GM12878 (cell line): ENCODE measurements at regions not wholly inside any gene's neighbourhood (a gene's known extent, or its start where the extent isn't known, plus 50 kb on each side); places are given as distances from the start of the nearest gene placed in this dataset.

Source experiments
- ATAC-seq: fragments of 200-7000 bp; cut with Tn5 transposase; 3 replicates; pipeline ENCODE4 v1.9.1; 2020; ENCODE audit warnings: mild to moderate bottlenecking, moderate library complexity
- BruUV-seq: library from RNA; stranded (reverse); fragments of 400-500 nt; replicated peaks from 2 replicates; lab custom pipeline; 2021; lab: Mats Ljungman, UMichigan
- CTCF ChIA-PET: fragments of 300-600 bp; sonication (Branson Sonifier 250); formaldehyde crosslinking; extraction: SDS; loops from one replicate; lab custom pipeline; 2021; ENCODE audit warnings: inconsistent platforms; lab: Yijun Ruan, JAX
- POLR2A ChIA-PET: fragments of 350-600 bp; formaldehyde crosslinking; extraction: SDS; loops from one replicate; lab custom pipeline; 2021; ENCODE audit warnings: inconsistent platforms; lab: Charles Lee
- RAD21 ChIA-PET: fragments of 300-600 bp; sonication (Branson Sonifier 250); formaldehyde crosslinking; loops from one replicate; lab custom pipeline; 2023; ENCODE audit warnings: antibody characterized with exemption; ENCODE audit not compliant: unreplicated experiment; lab: Charles Lee
- SMC1A ChIA-PET: fragments of 300-600 bp; sonication (Branson Sonifier 250); formaldehyde crosslinking; loops from one replicate; lab custom pipeline; 2023; ENCODE audit not compliant: unreplicated experiment, uncharacterized antibody; lab: Charles Lee
- DNase-seq: peaks from one replicate; pipeline ENCODE4 v3.0.0-alpha.2; 2011; ENCODE audit warnings: low read depth, low spot score
- FAIRE-seq: peaks from 3 replicates; lab custom pipeline; 2011; peaks lifted over from hg19 to GRCh38; lab: Jason Lieb, UNC
- H2AFZ ChIP-seq: 2 replicates; pipeline ENCODE4 v1.6.0; 2011; ENCODE audit warnings: low read depth, low read length, control low read depth; ENCODE audit not compliant: control insufficient read depth
- H3K27ac ChIP-seq: 2 replicates; pipeline ENCODE4 v1.5.1; 2011; ENCODE audit warnings: control low read depth; ENCODE audit not compliant: control insufficient read depth, insufficient read depth
- H3K27me3 ChIP-seq, 2 experiments: replicated peaks in 1 of 2; 2 replicates each; pipeline versions ENCODE4 v1.6.0 to v1.6.1; 2011; ENCODE audit warnings: low read length in 1 of 2; ENCODE audit not compliant: control insufficient read depth in 2 of 2, insufficient read depth in 2 of 2
- H3K36me3 ChIP-seq, 2 experiments: 2 replicates each; pipeline ENCODE4 v1.5.1; 2011; ENCODE audit warnings: low read length in 1 of 2; ENCODE audit not compliant: control insufficient read depth in 2 of 2, insufficient read depth in 2 of 2
- H3K4me1 ChIP-seq: 2 replicates; pipeline ENCODE4 v1.6.1; 2011; ENCODE audit warnings: mild to moderate bottlenecking, low read length, moderate library complexity, mixed read lengths; ENCODE audit not compliant: control insufficient read depth, insufficient read depth
- H3K4me2 ChIP-seq: 2 replicates; pipeline ENCODE4 v1.6.0; 2011; ENCODE audit warnings: control low read depth; ENCODE audit not compliant: control insufficient read depth, insufficient read depth
- H3K4me3 ChIP-seq: fragments of 200-600 bp; sonication (generic); 2 replicates; pipeline ENCODE4 v1.5.1; 2016
- H3K79me2 ChIP-seq: 2 replicates; pipeline ENCODE4 v1.6.0; 2011; ENCODE audit warnings: low read length; ENCODE audit not compliant: control insufficient read depth, insufficient read depth
- H3K9ac ChIP-seq: 2 replicates; pipeline ENCODE4 v1.8.0; 2011; ENCODE audit warnings: low read length, control low read depth, mixed read lengths; ENCODE audit not compliant: control insufficient read depth, insufficient read depth
- H3K9me3 ChIP-seq: replicated peaks from 3 replicates; pipeline ENCODE4 v1.5.1; 2011; ENCODE audit warnings: mild to moderate bottlenecking, low read length; ENCODE audit not compliant: control insufficient read depth, insufficient read depth
- H4K20me1 ChIP-seq: 2 replicates; pipeline ENCODE4 v1.6.0; 2011; ENCODE audit not compliant: control insufficient read depth, insufficient read depth
- ASH2L ChIP-seq: fragments of 300-600, 200-600 bp; sonication (generic); IDR thresholded peaks from 2 replicates; pipeline ENCODE4 v1.6.1; 2017; ENCODE audit warnings: low read depth, mild to moderate bottlenecking, borderline replicate concordance
- CHD1 ChIP-seq: IDR thresholded peaks from 2 replicates; pipeline ENCODE4 v1.6.1; 2012; ENCODE audit warnings: low read depth, low read length, improper control_type of control experiment
- CTCF ChIP-seq, 3 experiments: IDR thresholded peaks in 2 of 3; conservative IDR thresholded peaks in 1 of 3; 2 replicates each; pipeline ENCODE4 v1.5.1; 2011; ENCODE audit warnings: low read depth in 3 of 3, low read length in 3 of 3, mild to moderate bottlenecking in 3 of 3, control low read depth in 2 of 3, moderate library complexity in 2 of 3, inconsistent platforms in 1 of 3, mixed read lengths in 1 of 3; ENCODE audit not compliant: control insufficient read depth in 2 of 3, insufficient read depth in 1 of 3; ENCODE audit errors: extremely low read depth in 1 of 3
- NKRF ChIP-seq: fragments of 450-650 bp; conservative IDR thresholded peaks from 2 replicates; pipeline ENCODE4 v1.6.1; 2017; ENCODE audit warnings: mild to moderate bottlenecking, moderate library complexity
- SUPT20H ChIP-seq: IDR thresholded peaks from 2 replicates; pipeline ENCODE4 v1.6.1; 2011; ENCODE audit warnings: low read depth, mild to moderate bottlenecking, low read length, moderate library complexity, borderline replicate concordance; ENCODE audit not compliant: control insufficient read depth
- TCF7 ChIP-seq: IDR thresholded peaks from 2 replicates; pipeline ENCODE4 v1.6.1; 2014; ENCODE audit warnings: antibody characterized with exemption, borderline replicate concordance
- ZBTB33 ChIP-seq: fragments of 450-650 bp; IDR thresholded peaks from 2 replicates; pipeline ENCODE4 v1.6.1; 2017; ENCODE audit warnings: mild to moderate bottlenecking
- WGBS: methylation state at CpG from one replicate; pipeline ENCODE4 v1.1.6; 2016; ENCODE audit warnings: low lambda C conversion rate; ENCODE audit not compliant: insufficient replicate concordance, insufficient coverage; ENCODE audit errors: missing lambda C conversion rate; 5-methylcytosine and 5-hydroxymethylcytosine counted together
- in situ Hi-C: fragments of 300-500 bp; cut with MboI; formaldehyde crosslinking; loops from 9 replicates; pipeline ENCODE4 v1.14.3; 2018; ENCODE audit warnings: mixed read lengths
- intact Hi-C: fragments of 100-400 bp; cut with micrococcal nuclease; formaldehyde crosslinking; loops from one replicate; pipeline ENCODE4 v1.14.2; 2022; ENCODE audit not compliant: unreplicated experiment

- ChIA-PET SMC1A (interaction anchor here (1.2 kb wide), 1 partner anchor 9 kb away, joined by 4 read pairs; no protein-coding TSS in a partner anchor), RAD21 (no interaction called here), POLR2A (no interaction called here), CTCF (interaction anchor here (0.8 to 1.0 kb wide), 2 partner anchors 9 to 38 kb away, joined by 3 read pairs; no protein-coding TSS in a partner anchor)
- Histone ChIP-seq H4K20me1 (no peaks in the 10 kb centered on the region), H3K36me3 (no peaks in the 10 kb centered on the region), H3K4me3 (no peak overlapping the region), H3K4me1 (peaks cover 23% of the 10 kb centered on the region), H3K4me2 (no peak overlapping the region), H3K27ac (no peak overlapping the region), H2AFZ (no peak overlapping the region), H3K79me2 (no peaks in the 10 kb centered on the region), H3K9ac (no peak overlapping the region), H3K9me3 (no peaks in the 10 kb centered on the region), H3K27me3 (no peaks in the 10 kb centered on the region)
- TF ChIP-seq SUPT20H (no peak), CHD1 (no peak), ZBTB33 (no peak), CTCF (IDR thresholded peaks at IDR 0.05 in 2 of 3, conservative IDR thresholded peaks at IDR 0.05 in 1 of 3; ENCODE audit: control insufficient read depth in 2 of 3, extremely low read depth in 1 of 3, insufficient read depth in 1 of 3, low read depth in 3 of 3, low read length in 3 of 3) (no peak), ASH2L (no peak), TCF7 (no peak), NKRF (no peak)
- no peak for DNase-seq
- ATAC-seq, result no peak
- in situ Hi-C loops (no loop called here), intact Hi-C loops (no loop called here)
- no TSS peak for BruUV-seq
- WGBS, result 94% methylated on average over 7 of the region's 7 CpGs
- FAIRE-seq, result no peak
These were observed 126.4 kb downstream of the LY86 start for GRCh38 chr6:6714953-6715352.
